Activated CD4-positive, alpha-beta memory T cell treated with anti-CD3 and anti-CD28 coated beads for 36 hours (primary cell): ENCODE measurements at regions not wholly inside any gene's neighbourhood (a gene's known extent, or its start where the extent isn't known, plus 50 kb on each side); places are given as distances from the start of the nearest gene placed in this dataset.

ENCODE experiments used
- CTCF ChIA-PET: fragments of 350-600 bp; sonication (Branson Sonifier 250); formaldehyde crosslinking; loops from one replicate; lab custom pipeline; 2021; ENCODE audit warnings: antibody characterized with exemption, inconsistent platforms; lab: Charles Lee
- POLR2A ChIA-PET: fragments of 350-600 bp; sonication (Branson Sonifier 250); formaldehyde crosslinking; loops from one replicate; lab custom pipeline; 2021; ENCODE audit warnings: antibody characterized with exemption; lab: Charles Lee
- DNase-seq: peaks from one replicate; pipeline ENCODE4 v3.0.0-alpha.2; 2020
- H3K27ac Mint-ChIP-seq: one replicate; pipeline ENCODE4 v1.8.0; 2021; ENCODE audit warnings: mixed read lengths
- H3K27me3 Mint-ChIP-seq: one replicate; pipeline ENCODE4 v1.8.0; 2021; ENCODE audit warnings: mixed read lengths
- H3K36me3 Mint-ChIP-seq: one replicate; pipeline ENCODE4 v1.8.0; 2021; ENCODE audit warnings: mixed read lengths
- H3K4me1 Mint-ChIP-seq: one replicate; pipeline ENCODE4 v1.8.0; 2021; ENCODE audit warnings: low read depth, mixed read lengths
- H3K4me3 Mint-ChIP-seq: one replicate; pipeline ENCODE4 v1.8.0; 2021; ENCODE audit warnings: mild to moderate bottlenecking, mixed read lengths
- H3K9me3 Mint-ChIP-seq: one replicate; pipeline ENCODE4 v1.8.0; 2021; ENCODE audit warnings: mixed read lengths
- intact Hi-C: fragments of 100-400 bp; cut with micrococcal nuclease; formaldehyde crosslinking; loops from one replicate; pipeline ENCODE4 v1.15.1; 2023

DNA sequence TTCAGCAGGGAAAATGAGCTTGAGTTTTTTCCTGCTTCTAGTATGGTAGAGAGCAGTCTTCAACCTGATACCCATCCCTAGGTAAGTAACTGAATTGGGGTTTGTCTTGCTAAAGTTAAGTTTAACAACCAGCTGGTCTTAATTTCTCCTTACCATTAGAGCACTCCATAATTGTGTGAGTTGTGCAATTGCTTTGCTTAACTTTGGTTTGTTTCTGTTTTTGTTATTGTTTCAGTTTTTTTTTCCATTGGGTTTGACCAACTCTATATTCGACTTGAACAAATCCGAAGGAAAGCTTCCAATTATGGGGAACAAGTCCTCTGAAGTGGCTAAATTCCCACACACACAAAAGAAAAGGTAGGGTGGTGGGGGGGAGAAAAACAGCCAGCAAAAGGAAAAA, 641.1 kb downstream of the PLA2G4A start:
- peaks cover 15% of the 10 kb centered on the region for H3K9me3 Mint-ChIP-seq
- ChIA-PET POLR2A (no interaction called here), CTCF (no interaction called here)
- intact Hi-C loops: no loop called here
- no peaks in the 10 kb centered on the region for H3K27me3 Mint-ChIP-seq
- H3K36me3 Mint-ChIP-seq: peaks cover 2% of the 10 kb centered on the region
- H3K4me1 Mint-ChIP-seq: no peaks in the 10 kb centered on the region
- no peak overlapping the region for H3K4me3 Mint-ChIP-seq
- DNase-seq: no peak
- H3K27ac Mint-ChIP-seq: no peak overlapping the region

- ChIA-PET POLR2A (no interaction called here), CTCF (no interaction called here)
- no peaks in the 10 kb centered on the region for H3K4me1 Mint-ChIP-seq
- H3K4me3 Mint-ChIP-seq: no peak overlapping the region
- peaks cover 2% of the 10 kb centered on the region for H3K36me3 Mint-ChIP-seq
- no peak for DNase-seq
- peaks cover 11% of the 10 kb centered on the region for H3K9me3 Mint-ChIP-seq
- H3K27me3 Mint-ChIP-seq: no peaks in the 10 kb centered on the region
- H3K27ac Mint-ChIP-seq: no peak overlapping the region
- intact Hi-C loops: no loop called here
Observed at GRCh38 chr1:187471555-187471954, 642.8 kb downstream of the PLA2G4A start.

DNA sequence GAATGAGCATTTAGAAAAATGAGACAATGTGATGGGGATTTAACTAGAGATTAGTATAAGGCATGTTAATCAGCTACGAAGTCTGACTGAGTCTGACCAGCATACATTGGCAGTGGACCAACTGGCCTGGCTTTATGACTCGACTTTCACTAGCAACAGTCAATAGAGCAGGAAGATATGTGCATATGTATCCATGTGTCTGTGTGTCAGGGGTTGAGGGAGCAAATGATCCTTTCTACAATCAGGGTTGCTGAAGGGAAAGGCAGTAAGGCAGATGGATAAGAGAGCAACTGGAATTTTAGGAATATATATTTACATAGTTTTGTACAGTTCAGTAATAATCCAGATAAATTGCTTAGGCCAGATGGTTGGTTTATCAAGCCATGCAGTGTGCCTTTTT, 645.6 kb downstream of the PLA2G4A start:
- no peak for DNase-seq
- no peak overlapping the region for H3K27ac Mint-ChIP-seq
- ChIA-PET CTCF (no interaction called here), POLR2A (no interaction called here)
- no peak overlapping the region for H3K4me3 Mint-ChIP-seq
- H3K36me3 Mint-ChIP-seq: no peaks in the 10 kb centered on the region
- H3K4me1 Mint-ChIP-seq: no peaks in the 10 kb centered on the region
- no peaks in the 10 kb centered on the region for H3K27me3 Mint-ChIP-seq
- peaks cover 3% of the 10 kb centered on the region for H3K9me3 Mint-ChIP-seq
- intact Hi-C loops: no loop called here

- H3K27me3 Mint-ChIP-seq: no peaks in the 10 kb centered on the region
- DNase-seq: no peak
- no peaks in the 10 kb centered on the region for H3K4me1 Mint-ChIP-seq
- no peak overlapping the region for H3K4me3 Mint-ChIP-seq
- peaks cover 8% of the 10 kb centered on the region for H3K9me3 Mint-ChIP-seq
- ChIA-PET CTCF (no interaction called here), POLR2A (no interaction called here)
- H3K36me3 Mint-ChIP-seq: no peaks in the 10 kb centered on the region
- intact Hi-C loops: no loop called here
- no peak overlapping the region for H3K27ac Mint-ChIP-seq
Observed at GRCh38 chr1:187476671-187477070, 647.9 kb downstream of the PLA2G4A start.

DNA sequence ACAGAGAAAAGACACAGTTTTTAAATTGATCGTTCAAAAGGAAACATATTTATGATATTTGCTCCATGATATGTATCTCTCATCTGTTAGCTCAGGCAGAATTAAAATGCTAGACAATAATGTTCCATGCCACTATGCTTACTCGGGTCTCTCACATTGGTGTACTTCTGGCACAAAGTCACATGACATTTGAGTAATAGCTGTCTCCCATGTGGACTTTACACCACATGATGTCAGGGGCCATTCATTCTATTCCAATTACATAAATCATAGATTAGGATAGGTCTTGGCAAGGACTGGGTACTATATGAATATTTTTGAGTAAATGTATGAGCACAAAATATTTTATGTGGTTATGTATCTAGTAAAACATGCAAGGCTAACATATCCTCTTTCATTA, 648.4 kb downstream of the PLA2G4A start:
- no peaks in the 10 kb centered on the region for H3K4me1 Mint-ChIP-seq
- H3K9me3 Mint-ChIP-seq: peaks cover 8% of the 10 kb centered on the region
- CTCF ChIA-PET: no interaction called here
- no peaks in the 10 kb centered on the region for H3K36me3 Mint-ChIP-seq
- no peak overlapping the region for H3K27ac Mint-ChIP-seq
- DNase-seq: no peak
- no peaks in the 10 kb centered on the region for H3K27me3 Mint-ChIP-seq
- POLR2A ChIA-PET: no interaction called here
- no peak overlapping the region for H3K4me3 Mint-ChIP-seq
- intact Hi-C loops: no loop called here

GRCh38 chr1:187477535-187477934, 648.8 kb downstream of the PLA2G4A start:
- ChIA-PET POLR2A (no interaction called here), CTCF (no interaction called here)

DNA sequence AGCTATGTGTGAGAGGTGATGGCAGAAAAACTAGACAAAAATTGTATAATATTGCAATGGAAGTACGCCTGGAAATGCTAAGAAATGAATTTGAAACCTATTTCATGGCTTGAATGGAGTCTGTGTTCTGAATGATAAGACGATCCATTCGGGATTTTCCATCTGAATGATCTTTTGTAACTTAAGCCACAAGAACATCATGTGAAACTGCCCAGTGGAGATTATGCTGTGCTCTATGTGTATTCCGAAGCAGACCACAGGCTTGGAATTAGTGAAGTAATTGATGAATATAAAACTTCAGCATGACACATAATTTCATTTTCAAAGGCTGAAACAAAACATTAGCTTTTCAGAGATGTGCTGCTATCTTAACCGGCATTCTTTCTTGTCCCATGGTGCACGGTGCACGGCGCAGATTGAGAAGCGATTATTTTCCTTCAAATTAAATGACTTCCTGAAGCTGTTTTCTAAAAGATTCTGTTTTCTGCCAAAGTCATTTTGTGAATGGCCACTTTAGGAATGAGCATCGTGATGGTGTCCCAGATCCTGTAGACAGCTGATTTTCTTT, 652.9 kb downstream of the PLA2G4A start:
- Mint-ChIP-seq H3K4me3 (no peak overlapping the region), H3K4me1 (no peaks in the 10 kb centered on the region), H3K36me3 (no peaks in the 10 kb centered on the region), H3K27me3 (no peaks in the 10 kb centered on the region), H3K27ac (no peak overlapping the region), H3K9me3 (peaks cover 4% of the 10 kb centered on the region)
- POLR2A ChIA-PET: no interaction called here
- intact Hi-C loops: no loop called here
- no peak for DNase-seq
- CTCF ChIA-PET: no interaction called here

More at GRCh38 chr1:187477535-187477934, 648.8 kb downstream of the PLA2G4A start:
- H3K4me1 Mint-ChIP-seq: no peaks in the 10 kb centered on the region
- no peaks in the 10 kb centered on the region for H3K36me3 Mint-ChIP-seq
- H3K4me3 Mint-ChIP-seq: no peak overlapping the region
- H3K9me3 Mint-ChIP-seq: peaks cover 8% of the 10 kb centered on the region
- DNase-seq: no peak
- H3K27me3 Mint-ChIP-seq: no peaks in the 10 kb centered on the region
- intact Hi-C loops: no loop called here
- H3K27ac Mint-ChIP-seq: no peak overlapping the region

DNA sequence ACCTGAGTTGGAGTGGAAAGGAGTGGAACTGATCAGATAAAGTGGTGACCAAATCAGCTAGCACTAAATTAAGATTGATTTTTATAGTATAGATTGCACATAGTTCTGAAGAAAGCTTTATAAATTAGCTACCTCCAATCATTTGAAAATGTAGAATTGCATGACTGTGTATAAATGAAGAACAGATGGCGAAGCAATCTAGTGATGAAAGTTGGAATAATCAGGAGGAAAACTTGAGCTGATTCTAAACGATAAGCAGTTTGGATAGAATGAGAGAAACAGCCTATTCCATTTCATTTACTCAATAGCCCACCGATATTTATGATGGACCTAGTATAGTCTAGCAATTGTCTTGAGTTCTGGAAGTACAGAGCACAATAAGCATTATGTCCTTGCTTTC, 661.5 kb downstream of the PLA2G4A start:
- Mint-ChIP-seq H3K27me3 (no peaks in the 10 kb centered on the region), H3K4me1 (no peaks in the 10 kb centered on the region), H3K27ac (no peak overlapping the region), H3K4me3 (no peak overlapping the region), H3K36me3 (no peaks in the 10 kb centered on the region), H3K9me3 (peaks cover 4% of the 10 kb centered on the region)
- intact Hi-C loops: no loop called here
- CTCF ChIA-PET: no interaction called here
- no peak for DNase-seq
- POLR2A ChIA-PET: no interaction called here

DNA sequence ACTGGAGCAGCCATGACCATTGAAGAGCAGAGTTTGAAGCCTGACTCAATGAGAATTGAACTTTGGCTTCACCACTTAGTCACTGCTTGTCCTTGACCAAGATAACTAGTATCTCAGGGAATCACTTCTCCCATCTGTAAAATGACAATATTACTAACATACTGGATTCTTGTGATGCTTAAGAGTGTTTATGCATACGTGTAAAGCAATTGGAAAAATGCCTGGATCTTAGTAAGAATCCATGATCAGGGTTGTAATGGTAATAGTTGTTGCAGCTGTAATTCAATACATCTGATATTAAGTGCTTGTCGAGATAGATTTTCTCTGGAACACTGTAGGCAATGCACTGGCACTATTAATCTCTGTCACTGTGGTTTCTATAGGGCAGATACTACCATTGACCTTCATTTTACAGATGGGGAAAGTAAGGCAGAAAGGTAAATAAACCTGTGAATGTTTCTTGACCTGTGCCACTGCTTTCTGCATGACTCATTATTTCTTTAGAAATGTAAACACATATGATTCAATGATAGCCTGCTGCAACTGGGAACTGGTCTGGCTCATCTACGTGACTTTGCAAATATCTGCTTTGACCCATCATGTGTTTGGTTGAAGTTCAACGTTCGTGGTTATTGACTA, 662.5 kb downstream of the PLA2G4A start:
- DNase-seq: no peak
- CTCF ChIA-PET: no interaction called here
- intact Hi-C loops: no loop called here
- H3K27me3 Mint-ChIP-seq: no peaks in the 10 kb centered on the region
- H3K4me3 Mint-ChIP-seq: no peak overlapping the region
- POLR2A ChIA-PET: no interaction called here
- no peak overlapping the region for H3K27ac Mint-ChIP-seq
- no peaks in the 10 kb centered on the region for H3K4me1 Mint-ChIP-seq
- peaks cover 4% of the 10 kb centered on the region for H3K9me3 Mint-ChIP-seq
- H3K36me3 Mint-ChIP-seq: no peaks in the 10 kb centered on the region

DNA sequence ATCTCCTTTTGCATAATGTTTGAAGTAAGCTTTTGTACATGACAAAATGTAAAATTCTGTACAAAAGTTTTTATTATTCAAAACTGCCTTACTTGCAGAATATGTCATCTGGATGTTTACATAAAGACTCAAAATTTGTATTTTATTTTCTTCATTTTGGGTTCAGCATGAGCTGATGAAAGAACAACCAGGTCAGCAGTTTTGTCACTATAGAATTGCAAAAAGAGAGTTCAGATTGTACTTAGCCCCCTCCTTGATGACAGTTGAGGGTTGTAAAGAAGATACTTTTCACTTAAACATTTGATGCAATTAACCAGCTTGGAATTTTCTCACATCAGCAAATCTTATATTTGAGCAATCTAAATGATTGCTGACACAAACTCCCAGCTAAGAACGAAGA, 669.3 kb downstream of the PLA2G4A start:
- DNase-seq: no peak
- ChIA-PET CTCF (no interaction called here), POLR2A (no interaction called here)
- H3K9me3 Mint-ChIP-seq: peaks cover 2% of the 10 kb centered on the region
- H3K36me3 Mint-ChIP-seq: no peaks in the 10 kb centered on the region
- no peak overlapping the region for H3K4me3 Mint-ChIP-seq
- no peaks in the 10 kb centered on the region for H3K4me1 Mint-ChIP-seq
- no peak overlapping the region for H3K27ac Mint-ChIP-seq
- intact Hi-C loops: no loop called here
- H3K27me3 Mint-ChIP-seq: no peaks in the 10 kb centered on the region

DNA sequence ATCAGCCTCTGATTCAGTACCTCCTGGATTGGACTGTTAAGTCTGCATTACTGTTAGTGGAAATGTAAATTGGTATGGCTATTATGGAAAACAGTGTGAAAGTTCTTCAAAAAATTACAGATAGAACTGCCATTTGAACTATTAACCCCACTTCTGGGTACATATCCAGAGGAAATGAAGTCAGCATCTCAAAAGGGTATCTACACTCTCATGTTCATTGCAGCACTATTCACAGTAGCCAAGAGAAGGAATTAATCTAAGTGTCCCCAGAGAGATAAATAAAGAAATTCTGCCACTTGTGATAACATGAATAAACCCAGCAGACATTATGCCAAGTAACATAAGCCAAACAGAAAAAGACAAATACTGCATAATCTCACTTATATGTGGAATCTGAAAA, 676.0 kb downstream of the PLA2G4A start:
- POLR2A ChIA-PET: no interaction called here
- Mint-ChIP-seq H3K36me3 (no peaks in the 10 kb centered on the region), H3K4me3 (no peak overlapping the region), H3K27me3 (no peaks in the 10 kb centered on the region), H3K9me3 (peaks cover 11% of the 10 kb centered on the region), H3K4me1 (no peaks in the 10 kb centered on the region), H3K27ac (no peak overlapping the region)
- no peak for DNase-seq
- CTCF ChIA-PET: no interaction called here
- intact Hi-C loops: no loop called here

DNA sequence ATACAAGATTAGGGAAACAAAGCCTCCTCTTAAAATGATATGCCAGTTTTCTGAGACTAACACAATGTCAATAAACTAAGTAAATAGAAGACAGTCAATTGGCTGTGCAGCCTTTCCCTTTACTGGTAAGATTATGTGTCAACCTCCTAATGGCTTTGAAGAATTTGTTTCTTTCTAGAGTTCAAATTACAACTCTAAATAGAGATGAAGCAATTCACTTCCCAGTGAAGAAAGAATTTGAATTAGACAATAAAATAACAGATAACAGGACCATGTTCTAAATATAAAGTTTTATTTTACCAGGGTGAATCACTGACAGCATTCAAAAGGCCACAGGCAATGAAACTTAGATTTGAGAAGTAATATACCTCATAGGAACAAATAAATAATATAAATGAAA, 680.3 kb downstream of the PLA2G4A start:
- CTCF ChIA-PET: no interaction called here
- H3K27ac Mint-ChIP-seq: no peak overlapping the region
- POLR2A ChIA-PET: no interaction called here
- intact Hi-C loops: no loop called here
- no peaks in the 10 kb centered on the region for H3K4me1 Mint-ChIP-seq
- no peaks in the 10 kb centered on the region for H3K27me3 Mint-ChIP-seq
- no peaks in the 10 kb centered on the region for H3K36me3 Mint-ChIP-seq
- H3K9me3 Mint-ChIP-seq: peaks cover 11% of the 10 kb centered on the region
- no peak for DNase-seq
- no peak overlapping the region for H3K4me3 Mint-ChIP-seq

GRCh38 chr1:187513190-187513589, 684.4 kb downstream of the PLA2G4A start:
- Mint-ChIP-seq H3K4me3 (no peak overlapping the region), H3K27me3 (no peaks in the 10 kb centered on the region), H3K36me3 (no peaks in the 10 kb centered on the region), H3K4me1 (no peaks in the 10 kb centered on the region), H3K27ac (no peak overlapping the region), H3K9me3 (peaks cover 10% of the 10 kb centered on the region)
- no peak for DNase-seq
- ChIA-PET CTCF (no interaction called here), POLR2A (no interaction called here)
- intact Hi-C loops: no loop called here
